Kidney capillary endothelial cell (primary cell): ENCODE measurements at regions not wholly inside any gene's neighbourhood (a gene's known extent, or its start where the extent isn't known, plus 50 kb on each side); places are given as distances from the start of the nearest gene placed in this dataset.
"Not testable (repeated sequence)": the region's sequence is repeated elsewhere in the genome, so short reads cannot be mapped to it uniquely, and the experiment has no call there.

Experiments used
- DNase-seq: peaks from one replicate; pipeline ENCODE4 v3.0.0-alpha.2; 2018; ENCODE audit warnings: low spot score

DNA sequence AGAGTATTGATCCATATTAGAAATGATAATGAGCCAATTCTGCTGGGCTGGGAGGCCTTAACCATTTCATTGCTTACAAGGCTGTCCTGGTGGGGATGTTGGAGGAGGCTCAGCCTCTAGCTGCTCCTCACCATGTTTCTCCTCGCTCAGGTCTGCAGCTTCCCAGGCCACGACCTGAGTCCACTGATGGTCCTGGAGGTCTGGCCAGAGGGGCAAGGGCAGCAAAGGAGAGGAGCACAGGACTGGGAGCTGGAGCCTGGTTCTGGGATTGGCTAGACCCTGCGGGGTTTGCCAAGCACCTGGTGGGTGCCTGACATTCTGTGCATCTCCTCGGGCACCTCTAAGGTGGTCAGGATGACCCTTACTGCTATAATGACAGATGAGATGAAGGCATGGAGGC is 92.6 kb downstream of the KIF26A start:
- DNase-seq, result no peak

DNA sequence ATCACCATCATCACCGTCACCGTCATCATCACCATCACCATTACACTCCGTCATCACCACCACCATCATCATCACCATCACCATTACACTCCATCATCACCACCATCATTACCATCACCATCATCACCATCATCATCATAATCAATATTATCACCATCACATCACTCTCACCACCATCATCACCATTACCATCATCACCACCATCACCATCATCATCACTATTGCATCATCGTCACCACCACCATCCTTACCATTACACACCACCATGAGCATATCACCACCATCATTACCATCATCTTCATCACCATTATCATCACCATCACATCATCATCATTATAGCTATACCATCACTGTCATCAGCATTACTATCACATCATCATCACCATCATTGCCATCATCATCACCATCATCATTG is 93.7 kb downstream of the KIF26A start:
- no peak for DNase-seq

DNA sequence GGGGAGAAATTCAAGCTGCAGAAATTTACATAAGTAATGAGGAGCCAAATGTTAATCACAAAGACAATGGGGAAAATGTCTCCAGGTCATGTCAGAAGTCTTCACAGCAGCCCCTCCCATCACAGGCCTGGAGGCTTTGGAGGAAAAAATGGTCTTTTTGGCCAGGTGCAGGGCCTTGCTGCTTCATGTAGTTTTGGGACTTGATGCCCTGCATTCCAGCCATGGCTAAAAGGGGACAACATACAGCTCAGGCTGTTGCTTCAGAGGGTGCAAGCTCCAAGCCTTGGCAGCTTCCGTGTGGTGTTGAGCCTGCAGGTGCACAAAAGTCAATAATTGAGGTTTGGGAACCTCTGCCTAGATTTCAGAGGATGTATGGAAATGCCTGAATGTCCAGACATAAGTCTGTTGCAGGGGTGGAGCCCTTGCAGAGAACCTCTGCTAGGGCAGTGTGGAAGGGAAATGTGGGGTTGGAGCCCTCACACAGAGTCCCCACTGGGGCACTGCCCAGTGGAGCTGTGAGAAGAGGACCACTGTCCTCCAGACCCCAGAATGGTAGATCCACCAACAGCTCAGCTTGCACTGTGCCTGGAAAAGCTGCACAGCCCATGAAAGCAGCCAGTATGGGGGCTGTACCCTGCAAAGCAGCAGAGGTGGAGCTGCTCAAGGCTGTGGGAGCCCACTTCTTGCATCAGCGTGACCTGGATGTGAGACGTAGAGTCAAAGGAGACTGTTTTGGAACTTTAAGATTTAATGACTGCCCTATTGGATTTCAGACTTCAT is 95.8 kb downstream of the KIF26A start:
- not testable (repeated sequence) for DNase-seq

DNA sequence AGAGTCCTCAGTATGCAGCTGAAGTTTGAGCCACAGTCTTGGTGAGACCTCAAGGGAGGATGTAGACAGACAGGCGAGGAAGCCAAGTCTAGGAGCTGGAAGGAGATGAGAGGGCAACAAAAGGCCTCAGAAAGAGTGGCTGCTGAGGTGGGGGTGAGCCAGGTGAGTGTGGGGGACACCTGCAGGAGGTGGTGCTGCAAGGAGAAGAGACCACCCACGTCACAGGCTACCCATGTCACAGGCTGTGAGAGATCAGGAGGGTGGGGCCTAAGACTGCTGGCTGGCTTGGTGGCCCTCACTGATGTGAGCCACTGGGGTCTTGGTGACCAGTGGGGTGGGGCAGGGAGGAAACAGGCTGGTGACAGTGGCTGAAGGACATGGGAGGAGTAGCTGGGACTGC is 97.3 kb downstream of the KIF26A start:
- DNase-seq, result no peak

DNA sequence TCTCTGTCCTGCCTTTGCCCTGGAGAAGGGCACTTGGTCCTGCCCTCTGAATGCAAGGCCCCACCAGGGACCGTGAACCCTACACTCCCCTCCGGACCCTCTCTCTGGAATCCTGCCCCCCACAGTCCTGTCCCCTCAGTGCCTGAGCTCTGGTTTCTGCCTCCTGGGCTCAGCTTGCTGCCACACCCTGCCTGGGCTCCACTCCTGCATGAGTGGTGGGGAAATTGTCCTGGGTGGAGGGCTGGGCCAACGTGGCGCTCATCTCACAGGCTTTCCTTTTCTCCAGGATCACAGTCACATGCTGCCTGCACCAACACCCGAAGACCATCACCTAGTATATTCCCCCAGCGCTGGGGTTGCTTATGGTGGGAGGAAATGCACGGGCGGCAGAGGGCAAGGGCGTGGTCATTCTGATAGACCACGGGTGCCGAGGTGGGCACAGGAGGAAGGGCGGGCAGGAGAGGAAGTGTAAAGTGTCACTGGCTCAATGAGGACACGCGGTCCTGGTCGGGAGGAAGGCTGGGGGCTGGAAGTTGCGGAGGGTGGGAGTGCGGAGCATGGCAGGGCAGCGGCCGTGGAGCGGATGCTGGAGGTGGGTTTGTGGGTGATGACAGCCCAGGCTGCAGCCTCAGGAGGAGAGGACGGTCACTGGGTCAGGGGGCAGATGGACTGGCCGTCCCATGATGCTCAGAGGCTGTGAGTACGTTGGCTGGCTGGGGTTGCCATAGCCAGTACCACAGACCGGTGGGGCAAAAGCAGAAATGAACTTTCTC is 99.5 kb downstream of the KIF26A start:
- DNase-seq, result no peak

DNA sequence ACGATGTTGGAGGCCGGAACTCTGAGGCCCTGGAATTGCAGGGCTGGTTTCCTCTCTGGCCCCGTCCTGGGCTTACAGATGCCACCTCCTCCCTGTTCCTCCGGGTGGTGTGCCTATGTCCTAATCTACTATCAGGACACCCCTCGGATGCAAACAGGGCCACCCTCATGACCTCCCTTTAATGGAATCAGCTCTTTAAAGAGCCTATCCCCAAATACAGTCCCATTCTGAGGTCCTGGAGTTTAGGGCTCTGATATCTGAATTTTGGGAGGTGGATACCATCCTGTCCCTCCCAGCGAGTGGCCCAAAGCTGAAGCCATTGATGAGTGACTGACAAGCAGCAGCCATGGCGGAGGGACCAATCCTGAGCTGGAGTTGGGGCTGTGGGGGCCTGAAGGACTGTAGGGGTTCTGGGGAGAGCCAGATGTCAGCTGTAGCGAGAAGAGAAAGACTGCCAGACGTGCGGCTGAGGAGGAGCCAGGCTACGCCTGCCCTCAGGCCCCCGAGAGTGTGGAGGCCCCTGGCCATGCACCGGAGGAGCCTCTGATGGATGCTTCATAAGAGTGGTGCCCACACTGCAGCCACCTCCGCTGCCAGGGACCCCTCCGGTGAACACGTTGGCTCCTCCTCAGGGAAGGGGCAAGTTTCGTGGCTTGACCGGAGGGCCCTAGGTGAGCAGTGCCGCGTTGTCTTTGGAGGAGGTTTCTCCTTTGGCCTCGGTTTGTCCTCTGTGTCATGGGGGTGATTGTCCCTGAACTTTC is 100.2 kb downstream of the KIF26A start:
- DNase-seq, result no peak

DNA sequence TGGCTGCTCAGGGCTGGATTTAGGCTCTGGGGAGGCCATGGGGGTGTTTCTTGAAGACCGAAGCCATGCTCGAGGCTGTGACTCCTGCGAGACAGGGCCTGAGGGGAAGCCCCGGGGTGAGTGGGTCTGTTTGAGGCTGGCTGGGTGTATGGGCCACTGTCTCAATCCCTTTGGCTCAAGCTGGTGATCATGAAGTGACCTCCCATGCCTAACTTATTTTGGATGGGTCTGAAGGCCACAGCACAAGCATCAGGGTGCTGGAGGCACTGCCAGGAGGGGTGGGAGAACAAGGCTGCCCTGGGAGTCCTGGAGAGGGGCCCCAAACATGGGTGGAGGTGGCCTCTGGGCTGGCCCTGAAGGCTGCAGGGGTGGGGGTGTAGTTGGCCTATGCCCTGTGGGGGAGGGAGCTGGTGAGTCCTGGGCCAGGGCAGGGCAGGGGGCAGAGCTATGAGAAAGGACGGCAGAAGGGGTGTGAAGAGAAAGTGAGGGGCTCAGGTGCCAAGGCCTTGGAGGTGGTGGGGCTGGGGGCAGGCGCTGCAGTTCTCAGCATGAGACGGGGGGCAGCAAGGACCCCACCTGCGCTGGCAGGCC is 100.9 kb downstream of the KIF26A start:
- DNase-seq, result no peak

DNA sequence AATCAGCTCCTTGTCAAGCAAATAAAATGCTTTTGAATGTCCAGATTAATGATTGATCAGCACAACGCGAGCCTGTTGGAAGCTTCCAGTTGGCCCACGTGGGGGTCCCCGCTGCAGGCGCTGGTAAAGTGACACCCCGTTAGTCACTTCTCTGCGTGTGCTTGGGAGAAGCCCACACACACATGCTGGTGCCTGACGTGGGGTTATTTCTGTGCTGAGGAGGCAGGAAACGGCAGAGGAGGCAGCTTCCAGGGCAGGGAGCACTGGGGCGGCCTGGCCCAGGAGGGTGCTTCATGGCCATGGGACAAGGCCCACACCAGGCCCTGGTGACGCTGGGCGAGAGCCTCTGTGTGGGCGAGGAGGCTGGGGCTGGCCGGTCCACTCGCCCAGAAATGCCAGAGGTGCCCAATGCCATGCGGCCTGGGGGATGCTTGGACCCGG is 101.5 kb downstream of the KIF26A start:
- no peak for DNase-seq

DNA sequence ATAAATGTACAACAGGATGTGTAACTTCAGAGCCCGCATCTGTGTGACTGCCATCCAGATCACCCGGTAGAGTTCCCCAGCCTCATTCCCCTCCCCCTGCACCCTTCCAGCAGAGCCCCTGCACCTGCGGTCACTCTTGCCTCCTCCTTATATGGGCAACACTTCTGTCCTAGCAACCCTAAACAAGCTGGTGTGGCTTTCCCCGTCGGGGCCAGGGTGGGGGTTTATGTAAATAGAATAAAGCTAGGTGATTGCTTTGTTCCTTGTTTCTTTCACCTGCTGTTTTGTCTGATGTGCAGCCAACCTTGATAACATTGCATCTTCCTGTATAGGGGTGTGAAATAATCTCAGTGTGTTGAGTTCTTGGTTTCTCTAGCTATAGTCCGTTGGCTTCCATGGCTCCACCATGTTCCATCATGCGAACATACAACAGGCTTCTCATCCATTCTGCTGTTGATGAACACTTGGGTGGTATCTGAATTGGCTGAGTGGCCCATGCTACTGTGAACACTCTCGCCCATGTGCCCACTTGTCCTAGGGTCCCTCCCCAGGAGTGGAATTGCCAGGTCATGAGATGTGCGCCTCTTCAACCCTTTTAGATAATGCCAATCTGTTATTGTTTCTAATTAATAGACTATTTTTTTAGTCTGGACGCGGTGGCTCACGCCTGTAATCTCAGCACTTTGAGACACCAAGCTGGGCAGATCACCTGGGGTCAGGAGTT is 102.2 kb downstream of the KIF26A start:
- DNase-seq, result no peak

DNA sequence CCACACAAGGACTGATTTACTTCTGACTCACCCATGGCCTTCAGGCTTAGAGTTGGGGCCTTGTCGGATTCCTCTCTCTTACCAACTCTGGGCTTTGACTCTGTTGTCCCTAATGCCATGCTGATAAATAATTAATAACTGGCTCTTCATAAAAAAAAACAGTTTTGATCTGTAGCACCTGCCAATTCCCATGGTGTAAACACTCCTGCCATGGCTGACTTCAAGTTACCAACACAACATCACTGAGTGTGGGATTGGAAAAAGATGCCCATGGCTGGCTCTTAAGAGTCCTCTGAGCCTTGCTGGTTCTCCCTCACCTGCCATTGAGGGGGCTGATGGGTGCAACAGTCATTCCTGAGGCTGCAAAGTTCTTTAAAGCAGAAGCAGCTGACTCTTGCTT is 104.8 kb downstream of the KIF26A start:
- DNase-seq, result no peak

DNA sequence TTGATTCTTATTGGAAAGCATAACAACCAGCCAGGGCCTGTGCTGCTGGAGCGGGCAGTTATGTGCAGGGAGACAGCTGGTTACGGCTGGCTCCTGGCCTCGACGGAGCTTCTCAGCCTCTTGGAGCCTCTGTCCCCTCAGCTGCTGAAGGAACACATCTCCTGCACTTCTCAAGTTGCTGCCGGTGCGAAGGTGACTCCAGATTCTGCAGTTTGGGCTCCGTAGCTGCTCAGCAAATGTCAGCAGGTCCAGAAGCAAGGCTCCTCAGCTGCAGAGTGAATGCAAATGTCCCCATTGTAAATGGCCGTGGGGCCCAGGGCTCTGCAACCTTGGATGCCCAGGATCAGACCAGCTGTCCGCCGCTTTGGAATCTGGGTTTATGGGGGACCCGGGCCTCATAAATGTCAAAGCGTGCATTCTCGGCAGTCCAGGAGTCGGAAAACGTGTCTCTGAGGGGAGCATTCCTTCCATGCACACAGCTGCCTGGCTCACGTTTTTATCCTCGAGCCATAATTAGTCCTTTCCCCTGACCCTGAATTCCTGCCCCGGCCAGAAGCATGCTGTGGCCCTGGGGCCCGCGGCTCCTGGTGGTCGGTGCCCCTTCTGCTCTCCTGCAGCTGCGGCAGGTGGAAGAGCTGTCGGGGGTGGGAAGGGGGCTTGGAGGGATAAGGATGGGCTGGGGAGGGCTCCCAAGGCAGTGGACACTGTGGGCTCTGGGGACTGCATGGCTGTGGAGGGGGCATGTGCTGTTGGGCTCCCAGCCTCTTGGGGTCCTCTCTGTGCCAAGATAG is 106.0 kb downstream of the KIF26A start:
- DNase-seq, result no peak

DNA sequence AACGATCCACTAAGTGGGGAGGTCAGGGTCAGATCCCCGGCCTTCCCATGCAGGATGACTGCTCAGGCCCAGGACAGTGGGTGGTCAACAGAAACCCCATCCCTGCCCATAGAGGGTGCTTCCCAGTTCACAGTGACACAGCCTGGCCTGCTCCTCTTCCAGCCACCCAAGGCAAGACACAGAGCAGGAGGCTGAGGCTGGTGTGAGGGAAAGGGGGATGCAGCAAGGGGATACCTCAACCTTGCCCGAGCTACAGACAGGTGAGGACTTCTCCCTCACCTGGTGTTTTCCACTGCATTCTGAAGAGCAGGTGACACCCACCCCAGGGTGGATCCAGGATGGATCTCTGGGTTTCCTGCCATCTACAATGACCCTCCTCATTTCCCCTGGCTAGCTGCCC is 106.7 kb downstream of the KIF26A start:
- DNase-seq, result no peak

DNA sequence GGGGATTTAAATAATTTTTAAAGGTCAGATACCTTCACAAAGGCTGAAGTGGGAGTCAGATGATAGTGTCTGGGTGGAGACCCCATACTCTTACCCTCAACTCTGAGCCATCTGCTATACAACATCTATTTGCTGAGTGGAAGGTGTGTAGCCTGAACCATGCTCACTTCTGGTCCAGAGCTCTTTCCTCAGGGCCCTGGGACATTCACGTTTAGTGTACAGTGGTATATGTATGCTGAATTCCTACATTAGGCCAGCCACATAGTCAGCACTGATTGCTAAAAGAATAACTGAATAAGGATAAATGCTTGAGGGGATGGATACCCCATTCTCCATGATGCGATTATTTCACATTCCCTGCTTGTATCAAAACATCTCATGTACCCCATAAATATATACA is 107.3 kb downstream of the KIF26A start:
- no peak for DNase-seq

DNA sequence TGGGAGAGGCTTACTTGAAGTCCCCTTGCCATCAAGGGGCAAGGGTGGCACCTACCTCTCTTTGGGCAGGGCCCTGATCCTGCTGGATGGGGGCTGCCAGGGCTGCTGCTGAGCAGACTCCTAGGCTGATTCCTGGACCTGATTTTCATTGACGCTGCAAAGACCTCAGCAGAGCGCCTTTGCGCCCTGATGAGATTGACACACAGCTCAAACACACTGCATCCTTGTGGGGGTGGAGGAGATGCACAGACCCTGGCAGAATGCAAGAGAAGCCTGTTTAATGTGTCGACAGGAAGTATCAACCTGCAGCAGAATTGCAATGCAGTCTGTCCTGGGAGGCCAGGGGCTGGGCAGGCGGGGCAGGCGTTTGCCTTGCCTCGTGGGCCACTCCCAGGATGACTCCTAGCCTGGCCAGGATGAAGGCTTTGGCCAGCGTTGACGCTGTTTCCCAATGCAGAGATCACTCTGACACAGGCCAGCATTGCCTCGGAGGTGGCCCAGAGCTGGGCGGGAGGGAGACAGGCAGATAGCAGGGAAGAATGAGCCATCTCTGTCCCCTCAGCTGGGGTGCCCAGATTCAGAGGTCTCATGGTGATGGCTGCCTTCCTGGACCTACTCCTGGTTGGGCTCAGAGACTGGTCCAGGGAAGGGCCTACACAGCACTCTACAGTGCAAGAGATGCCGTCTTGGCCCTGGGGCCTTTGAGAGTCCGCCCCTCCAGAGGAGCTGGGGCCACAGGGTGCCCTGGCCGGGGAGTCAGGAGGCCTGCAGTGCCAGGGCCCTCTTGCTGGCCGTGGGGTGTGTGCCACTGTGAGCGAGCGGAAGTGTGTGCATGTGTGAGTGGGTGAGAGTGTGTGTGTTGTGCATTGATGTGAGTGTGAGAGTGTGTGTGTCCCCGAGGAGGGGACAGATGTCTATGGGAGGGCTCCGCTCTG is 108.3 kb downstream of the KIF26A start:
- no peak for DNase-seq

DNA sequence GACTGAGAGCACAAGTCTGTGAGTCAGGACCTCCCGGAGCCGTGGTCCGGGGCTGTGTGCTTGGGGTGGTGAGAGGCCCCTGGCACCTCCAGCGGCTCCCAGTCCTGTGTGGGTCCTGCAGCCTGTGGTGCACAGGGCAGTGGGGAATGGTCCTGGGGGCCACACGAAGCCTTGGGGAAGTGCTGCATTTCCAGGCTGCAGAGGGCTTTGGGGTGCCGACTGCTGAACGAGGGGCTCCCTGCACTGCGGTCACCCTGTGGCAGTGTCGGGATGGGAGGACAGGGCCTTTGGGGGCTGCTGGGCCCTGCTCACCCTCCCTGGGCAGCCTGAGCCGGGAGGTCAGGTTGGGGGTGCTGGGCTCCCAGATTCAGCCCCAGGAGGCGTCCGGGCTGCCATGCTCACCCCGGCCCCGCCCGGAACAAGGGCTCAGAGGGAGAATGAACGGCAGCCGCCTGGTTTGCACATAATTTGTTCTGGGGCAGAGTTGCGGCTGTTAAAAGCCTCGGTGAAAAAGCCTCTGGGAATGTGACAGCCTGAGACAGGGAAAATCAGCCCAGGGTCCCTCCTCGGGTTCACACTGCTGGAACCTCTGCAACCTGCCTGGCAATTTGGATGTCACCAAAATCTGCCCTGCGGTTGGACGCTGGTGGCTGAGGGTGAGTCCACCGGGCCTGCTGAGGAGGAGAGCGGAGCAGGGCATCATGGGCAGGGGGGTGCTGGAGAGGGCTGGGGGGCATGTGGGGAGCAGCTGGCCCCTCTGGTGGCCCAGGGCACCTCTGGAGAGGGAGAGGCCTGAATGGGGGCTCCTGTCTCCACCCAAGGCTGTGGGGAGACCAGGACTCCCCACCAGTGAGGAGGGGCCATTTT is 109.2 kb downstream of the KIF26A start:
- DNase-seq, result no peak

DNA sequence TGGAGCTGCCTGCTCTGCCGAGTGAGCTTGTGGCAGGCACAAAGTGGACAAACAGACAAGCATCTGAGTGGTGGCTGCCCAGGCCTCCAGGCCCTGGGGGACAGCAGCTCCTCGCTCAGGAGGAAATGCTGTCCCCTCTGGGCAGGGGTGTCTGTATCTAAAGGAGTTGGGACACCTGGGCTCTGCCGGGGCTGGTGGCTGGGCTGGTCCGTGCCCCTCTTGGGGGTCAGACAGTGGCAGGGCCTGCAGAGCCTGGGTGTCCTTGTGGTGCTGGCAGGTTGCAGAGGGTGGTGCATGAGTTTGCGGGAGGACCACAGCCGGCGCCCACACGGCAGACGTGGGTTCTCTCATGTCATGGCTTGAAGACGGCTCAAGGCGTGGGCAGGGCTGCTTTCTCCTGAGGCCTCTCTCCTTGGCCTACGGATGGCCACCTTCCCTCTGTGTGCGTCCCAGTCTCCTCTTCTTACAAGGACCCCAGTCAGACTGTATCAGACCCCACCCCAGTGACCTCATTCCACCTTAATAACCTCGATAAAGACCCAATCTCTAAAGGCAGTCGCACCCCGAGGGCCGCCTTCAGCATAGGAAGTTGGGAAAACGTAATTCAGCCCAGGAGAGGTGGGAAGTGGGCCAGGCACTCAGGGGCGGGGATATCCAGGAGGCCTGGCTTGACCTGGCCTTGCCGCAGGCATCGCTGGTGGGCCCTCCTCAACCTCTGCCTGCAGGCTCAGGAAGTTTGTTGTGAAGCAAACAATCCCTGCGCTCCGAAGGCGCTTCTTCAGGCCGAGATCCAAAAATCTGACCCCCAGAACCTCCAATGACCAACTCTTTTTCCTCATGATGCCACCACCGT is 110.0 kb downstream of the KIF26A start:
- DNase-seq, result no peak

DNA sequence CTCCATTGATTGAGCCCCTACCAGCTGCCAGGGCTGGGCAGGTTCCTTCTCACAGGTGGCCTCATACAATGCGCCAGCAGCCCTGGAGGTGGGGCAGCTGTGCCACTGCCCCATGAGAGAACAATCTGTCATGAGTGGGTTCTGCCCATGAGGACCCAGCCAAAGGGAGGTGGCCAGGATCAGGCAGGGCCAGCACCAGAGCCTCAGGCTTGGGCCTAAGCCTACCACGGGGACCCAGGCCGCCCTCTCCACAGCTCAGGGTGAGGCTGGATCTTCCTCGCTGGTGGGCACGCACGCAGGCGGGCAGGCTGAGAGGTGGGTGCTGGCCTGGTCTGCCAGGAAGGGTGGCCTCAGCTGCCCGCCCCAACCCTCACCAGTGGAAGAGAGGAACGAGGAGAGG is 110.7 kb downstream of the KIF26A start:
- DNase-seq, result no peak

DNA sequence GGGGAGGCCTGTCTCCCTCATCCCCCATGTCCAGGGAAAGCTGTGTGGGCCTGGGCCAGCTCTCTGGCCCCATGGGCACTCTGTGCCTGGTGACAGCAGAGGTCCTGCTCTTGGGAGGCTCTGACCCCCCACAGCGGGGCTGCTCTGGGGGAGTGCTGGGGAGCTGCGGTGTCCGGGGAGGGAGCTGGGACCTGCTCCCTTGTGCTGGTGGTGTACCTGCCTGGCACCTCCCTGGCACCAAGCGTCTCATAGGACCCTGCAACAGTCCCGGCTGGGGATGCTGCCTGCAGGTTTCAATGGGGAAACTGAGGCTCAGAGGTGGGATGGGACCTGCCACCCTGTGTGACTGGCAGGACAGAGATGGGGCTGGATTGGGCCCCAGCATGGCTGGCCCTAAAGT is 111.3 kb downstream of the KIF26A start:
- DNase-seq, result no peak
